ENCODE measurements at regions not wholly inside any gene's neighbourhood (a gene's known extent, or its start where the extent isn't known, plus 50 kb on each side); places are given as distances from the start of the nearest gene placed in this dataset.
"Not testable (repeated sequence)": the region's sequence is repeated elsewhere in the genome, so short reads cannot be mapped to it uniquely, and the experiment has no call there.

GRCh38 chr14:45799511-45799910, 546.5 kb upstream of the MIS18BP1 start:
- H3K9me3 Mint-ChIP-seq, result no peaks in the 10 kb centered on the region
- no peak for DNase-seq
- no peaks in the 10 kb centered on the region for H3K27me3 Mint-ChIP-seq (ENCODE audit: low read depth)
- intact Hi-C loops (cut with micrococcal nuclease), result no loop called here
- H3K4me1 Mint-ChIP-seq (ENCODE audit: low read depth), result no peaks in the 10 kb centered on the region
- H3K27ac Mint-ChIP-seq, result no peak overlapping the region
- no peak overlapping the region for H3K4me3 Mint-ChIP-seq
- CTCF ChIA-PET, result no interaction called here
- H3K36me3 Mint-ChIP-seq (ENCODE audit: low read depth), result no peaks in the 10 kb centered on the region

DNA sequence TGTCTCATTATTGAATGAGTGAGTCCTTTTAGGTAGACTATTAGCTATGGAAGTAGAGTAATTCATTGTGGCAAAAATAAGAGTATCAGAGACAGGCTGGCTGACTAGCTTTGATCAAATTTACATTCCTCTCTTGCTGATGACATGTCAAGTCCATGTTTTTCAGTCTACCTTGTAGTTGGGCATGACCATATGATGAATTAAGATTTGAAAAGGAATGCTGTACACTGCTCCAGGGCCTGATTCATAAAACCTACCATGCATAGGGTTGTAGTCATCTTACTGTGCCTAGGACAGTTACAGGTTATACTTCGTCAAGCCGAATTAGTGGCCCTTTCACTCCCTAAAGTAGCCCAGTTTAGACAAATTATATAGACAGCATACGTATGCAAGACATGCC, 545.7 kb upstream of the MIS18BP1 start:
- Mint-ChIP-seq H3K9me3 (no peaks in the 10 kb centered on the region), H3K4me3 (no peak overlapping the region), H3K27me3 (ENCODE audit: low read depth) (no peaks in the 10 kb centered on the region), H3K27ac (no peak overlapping the region), H3K4me1 (ENCODE audit: low read depth) (no peaks in the 10 kb centered on the region), H3K36me3 (ENCODE audit: low read depth) (no peaks in the 10 kb centered on the region)
- DNase-seq, result no peak
- CTCF ChIA-PET, result no interaction called here
- intact Hi-C loops (cut with micrococcal nuclease), result no loop called here

DNA sequence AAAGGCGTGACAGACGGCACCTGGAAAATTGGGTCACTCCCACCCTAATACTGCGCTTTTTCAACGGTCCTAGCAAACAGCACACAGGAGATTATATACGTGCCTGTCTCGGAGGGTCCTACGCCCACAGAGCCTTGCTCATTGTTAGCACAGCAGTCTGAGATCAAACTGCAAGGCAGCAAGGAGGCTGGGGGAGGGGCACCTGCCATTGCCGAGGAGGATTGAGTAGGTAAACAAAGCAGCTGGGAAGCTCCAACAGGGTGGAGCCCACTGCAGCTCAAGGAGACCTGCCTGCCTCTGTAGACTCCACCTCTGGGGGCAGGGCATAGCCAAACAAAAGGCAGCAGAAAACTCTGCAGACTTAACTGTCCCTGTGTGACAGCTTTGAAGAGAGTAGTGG, 543.0 kb upstream of the MIS18BP1 start:
- H3K27me3 Mint-ChIP-seq (ENCODE audit: low read depth); intact Hi-C loops (cut with micrococcal nuclease); H3K4me3 Mint-ChIP-seq; H3K9me3 Mint-ChIP-seq; CTCF ChIA-PET; H3K36me3 Mint-ChIP-seq (ENCODE audit: low read depth); H3K4me1 Mint-ChIP-seq (ENCODE audit: low read depth); H3K27ac Mint-ChIP-seq; DNase-seq: not testable (repeated sequence)

DNA sequence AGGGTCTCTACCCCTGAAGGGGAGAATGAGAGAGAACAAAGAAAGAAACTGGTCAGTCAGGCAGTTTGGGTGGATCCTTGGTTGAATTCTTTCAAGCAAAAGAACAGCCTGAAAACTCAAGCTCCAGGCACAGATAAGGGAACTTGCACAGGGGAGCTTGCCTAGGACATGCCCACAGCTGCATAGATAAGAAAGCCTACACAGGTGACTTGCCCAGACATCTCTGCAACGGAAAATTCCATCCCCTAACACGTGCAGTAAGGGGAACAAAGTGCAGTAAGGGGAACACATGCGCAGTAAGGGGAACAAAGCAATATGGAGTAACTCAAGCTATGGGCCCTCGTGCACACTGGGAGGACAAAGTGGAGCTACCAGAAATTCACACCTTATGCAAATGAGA, 540.1 kb upstream of the MIS18BP1 start:
- CTCF ChIA-PET, result no interaction called here
- Mint-ChIP-seq H3K27ac (no peak overlapping the region), H3K36me3 (ENCODE audit: low read depth) (no peaks in the 10 kb centered on the region), H3K4me1 (ENCODE audit: low read depth) (no peaks in the 10 kb centered on the region), H3K27me3 (ENCODE audit: low read depth) (no peaks in the 10 kb centered on the region), H3K9me3 (peaks cover 3% of the 10 kb centered on the region), H3K4me3 (no peak overlapping the region)
- no peak for DNase-seq
- intact Hi-C loops (cut with micrococcal nuclease), result no loop called here

- intact Hi-C loops (cut with micrococcal nuclease), result no loop called here
- no peaks in the 10 kb centered on the region for H3K27me3 Mint-ChIP-seq (ENCODE audit: low read depth)
- no peak overlapping the region for H3K27ac Mint-ChIP-seq
- H3K4me1 Mint-ChIP-seq (ENCODE audit: low read depth), result no peaks in the 10 kb centered on the region
- no peak for DNase-seq
- CTCF ChIA-PET, result no interaction called here
- no peak overlapping the region for H3K4me3 Mint-ChIP-seq
- no peaks in the 10 kb centered on the region for H3K36me3 Mint-ChIP-seq (ENCODE audit: low read depth)
- H3K9me3 Mint-ChIP-seq, result peaks cover 10% of the 10 kb centered on the region
These were observed 537.3 kb upstream of the MIS18BP1 start for GRCh38 chr14:45790293-45790692.

DNA sequence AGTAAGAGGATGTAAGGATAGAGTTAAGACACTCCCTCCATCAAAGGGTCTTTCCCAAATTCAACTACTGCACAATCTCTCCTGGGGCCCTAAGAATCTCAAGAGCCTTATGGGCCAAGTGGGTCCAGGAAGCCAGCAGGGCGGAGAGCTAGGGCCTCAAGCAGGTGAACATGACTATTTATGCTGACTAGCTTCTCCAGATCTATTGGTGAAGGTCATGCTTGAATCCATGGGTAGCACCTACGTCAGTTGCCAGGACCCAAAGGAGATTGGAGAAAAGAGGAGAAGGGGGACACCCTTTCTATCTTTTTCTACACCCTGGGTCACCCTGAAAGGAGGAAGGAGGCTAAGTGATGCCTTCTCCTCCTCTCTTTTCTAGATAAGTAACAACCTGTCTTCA, 534.2 kb upstream of the MIS18BP1 start:
- CTCF ChIA-PET, result no interaction called here
- no peaks in the 10 kb centered on the region for H3K4me1 Mint-ChIP-seq (ENCODE audit: low read depth)
- H3K36me3 Mint-ChIP-seq (ENCODE audit: low read depth), result no peaks in the 10 kb centered on the region
- H3K4me3 Mint-ChIP-seq, result no peak overlapping the region
- H3K9me3 Mint-ChIP-seq, result peaks cover 16% of the 10 kb centered on the region
- no peak for DNase-seq
- intact Hi-C loops (cut with micrococcal nuclease), result no loop called here
- no peaks in the 10 kb centered on the region for H3K27me3 Mint-ChIP-seq (ENCODE audit: low read depth)
- H3K27ac Mint-ChIP-seq, result no peak overlapping the region

GRCh38 chr14:45786266-45786665, 533.3 kb upstream of the MIS18BP1 start:
- Mint-ChIP-seq H3K9me3 (peaks cover 20% of the 10 kb centered on the region), H3K27ac (no peak overlapping the region), H3K4me3 (no peak overlapping the region), H3K27me3 (ENCODE audit: low read depth) (no peaks in the 10 kb centered on the region), H3K36me3 (ENCODE audit: low read depth) (no peaks in the 10 kb centered on the region), H3K4me1 (ENCODE audit: low read depth) (no peaks in the 10 kb centered on the region)
- CTCF ChIA-PET, result no interaction called here
- DNase-seq, result no peak
- intact Hi-C loops (cut with micrococcal nuclease), result no loop called here

DNA sequence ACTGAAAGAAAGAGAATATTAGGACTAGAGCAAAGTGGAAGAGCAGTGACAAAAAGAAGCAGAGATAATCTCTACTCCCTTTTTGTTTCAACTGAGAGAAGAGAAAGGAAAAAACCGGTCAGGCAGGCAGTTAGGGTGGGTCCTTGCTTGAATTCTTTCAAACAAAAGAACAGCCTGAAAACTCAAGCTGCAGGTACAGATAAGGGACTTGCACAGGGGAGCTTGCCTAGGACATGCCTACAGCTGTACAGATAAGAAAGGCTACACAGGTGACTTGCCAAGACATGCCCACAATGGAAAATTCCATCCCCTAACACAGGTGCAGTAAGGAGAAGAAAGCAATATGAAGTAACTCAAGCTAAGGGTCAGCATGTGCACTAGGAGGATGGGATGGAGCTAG, 532.2 kb upstream of the MIS18BP1 start:
- no peak overlapping the region for H3K27ac Mint-ChIP-seq
- no peaks in the 10 kb centered on the region for H3K27me3 Mint-ChIP-seq (ENCODE audit: low read depth)
- DNase-seq, result no peak
- intact Hi-C loops (cut with micrococcal nuclease), result no loop called here
- CTCF ChIA-PET, result no interaction called here
- H3K4me1 Mint-ChIP-seq (ENCODE audit: low read depth), result no peaks in the 10 kb centered on the region
- H3K4me3 Mint-ChIP-seq, result no peak overlapping the region
- peaks cover 26% of the 10 kb centered on the region for H3K9me3 Mint-ChIP-seq
- no peaks in the 10 kb centered on the region for H3K36me3 Mint-ChIP-seq (ENCODE audit: low read depth)

DNA sequence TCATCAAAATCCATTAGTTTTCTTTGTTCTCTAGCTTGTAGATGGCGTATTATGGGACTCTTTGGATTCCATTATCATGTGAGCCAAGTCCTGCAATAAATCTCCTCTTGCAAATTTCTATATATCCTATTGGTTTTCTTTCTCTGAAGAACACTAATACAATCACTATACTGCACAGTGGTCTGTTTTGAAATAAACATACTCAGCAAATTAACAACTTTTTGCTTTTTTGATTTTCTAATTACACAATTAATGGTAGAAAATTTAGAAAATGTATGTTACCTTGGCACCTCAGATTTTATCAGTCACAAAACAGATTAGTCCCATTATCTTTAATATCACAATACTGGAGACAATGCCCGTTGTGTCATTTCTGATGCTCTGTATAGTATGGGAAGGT, 513.2 kb upstream of the MIS18BP1 start:
- Mint-ChIP-seq H3K27ac (no peak overlapping the region), H3K4me1 (ENCODE audit: low read depth) (no peaks in the 10 kb centered on the region), H3K9me3 (peaks cover 8% of the 10 kb centered on the region), H3K4me3 (no peak overlapping the region), H3K36me3 (ENCODE audit: low read depth) (no peaks in the 10 kb centered on the region), H3K27me3 (ENCODE audit: low read depth) (no peaks in the 10 kb centered on the region)
- DNase-seq, result no peak
- CTCF ChIA-PET, result no interaction called here
- intact Hi-C loops (cut with micrococcal nuclease), result no loop called here

DNA sequence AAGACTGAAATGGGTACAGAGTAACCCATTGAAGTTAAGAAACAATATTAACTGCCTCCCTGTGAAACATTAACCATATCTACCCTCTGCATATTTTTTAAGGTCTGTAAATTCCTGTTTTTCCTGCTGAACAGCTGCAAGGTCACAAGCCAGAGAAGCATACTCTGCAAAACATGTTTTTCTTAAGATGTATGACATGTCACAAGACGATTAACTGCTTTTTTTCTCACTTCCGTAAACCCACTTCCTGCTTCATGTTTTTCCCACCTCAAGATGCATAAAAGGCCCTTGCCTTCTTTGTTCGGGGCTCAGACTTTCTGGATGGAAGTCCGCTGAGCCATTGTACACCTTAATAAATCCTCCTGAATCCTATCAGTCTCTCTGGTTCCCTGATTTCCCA, 504.7 kb upstream of the MIS18BP1 start:
- H3K27ac Mint-ChIP-seq, result no peak overlapping the region
- no peaks in the 10 kb centered on the region for H3K36me3 Mint-ChIP-seq (ENCODE audit: low read depth)
- H3K4me3 Mint-ChIP-seq, result no peak overlapping the region
- DNase-seq, result no peak
- intact Hi-C loops (cut with micrococcal nuclease), result no loop called here
- CTCF ChIA-PET, result no interaction called here
- H3K27me3 Mint-ChIP-seq (ENCODE audit: low read depth), result no peaks in the 10 kb centered on the region
- H3K4me1 Mint-ChIP-seq (ENCODE audit: low read depth), result no peaks in the 10 kb centered on the region
- H3K9me3 Mint-ChIP-seq, result peaks cover 20% of the 10 kb centered on the region

- H3K4me3 Mint-ChIP-seq, H3K27ac Mint-ChIP-seq: not testable (repeated sequence)
- CTCF ChIA-PET, result interaction anchor here (0.5 kb wide), 1 partner anchor 119 kb away, joined by 3 read pairs; no protein-coding TSS in a partner anchor
These were observed 503.4 kb upstream of the MIS18BP1 start for GRCh38 chr14:45756412-45756811.

DNA sequence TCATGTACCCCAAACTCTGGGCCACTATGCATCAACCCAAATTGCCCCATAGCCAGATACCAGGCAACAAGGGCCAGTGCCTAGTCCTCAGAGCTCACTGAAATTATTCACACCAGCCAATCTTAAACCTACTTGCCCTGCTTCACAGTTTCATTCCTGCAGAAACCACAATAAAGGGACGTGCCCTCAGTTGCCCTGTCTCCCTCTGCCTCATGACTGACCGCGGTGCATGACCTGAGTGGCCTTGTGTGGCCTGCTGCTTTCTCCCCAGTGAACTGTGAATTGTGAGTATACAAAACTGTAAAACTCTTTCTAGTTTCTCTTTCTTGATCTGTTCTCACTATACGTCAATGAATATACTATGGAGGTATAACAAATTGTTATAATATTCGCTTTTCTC, 490.9 kb upstream of the MIS18BP1 start:
- Mint-ChIP-seq H3K4me3 (no peak overlapping the region), H3K27ac (no peak overlapping the region), H3K9me3 (peaks cover 11% of the 10 kb centered on the region), H3K27me3 (ENCODE audit: low read depth) (no peaks in the 10 kb centered on the region), H3K4me1 (ENCODE audit: low read depth) (no peaks in the 10 kb centered on the region), H3K36me3 (ENCODE audit: low read depth) (no peaks in the 10 kb centered on the region)
- no peak for DNase-seq
- intact Hi-C loops (cut with micrococcal nuclease), result no loop called here
- CTCF ChIA-PET, result no interaction called here

More at GRCh38 chr14:45756412-45756811, 503.4 kb upstream of the MIS18BP1 start:
- H3K36me3 Mint-ChIP-seq (ENCODE audit: low read depth); H3K27me3 Mint-ChIP-seq (ENCODE audit: low read depth); DNase-seq; H3K4me1 Mint-ChIP-seq (ENCODE audit: low read depth); intact Hi-C loops (cut with micrococcal nuclease): not testable (repeated sequence)
- peaks cover 26% of the 10 kb centered on the region for H3K9me3 Mint-ChIP-seq

GRCh38 chr14:45742187-45742586, 489.2 kb upstream of the MIS18BP1 start:
- no peak for DNase-seq
- H3K27me3 Mint-ChIP-seq (ENCODE audit: low read depth), result no peaks in the 10 kb centered on the region
- H3K4me3 Mint-ChIP-seq, result no peak overlapping the region
- CTCF ChIA-PET, result no interaction called here
- H3K36me3 Mint-ChIP-seq (ENCODE audit: low read depth), result no peaks in the 10 kb centered on the region
- no peak overlapping the region for H3K27ac Mint-ChIP-seq
- peaks cover 14% of the 10 kb centered on the region for H3K9me3 Mint-ChIP-seq
- intact Hi-C loops (cut with micrococcal nuclease), result no loop called here
- no peaks in the 10 kb centered on the region for H3K4me1 Mint-ChIP-seq (ENCODE audit: low read depth)
